ENCODE measurements at regions not wholly inside any gene's neighbourhood (a gene's known extent, or its start where the extent isn't known, plus 50 kb on each side); places are given as distances from the start of the nearest gene placed in this dataset.

DNA sequence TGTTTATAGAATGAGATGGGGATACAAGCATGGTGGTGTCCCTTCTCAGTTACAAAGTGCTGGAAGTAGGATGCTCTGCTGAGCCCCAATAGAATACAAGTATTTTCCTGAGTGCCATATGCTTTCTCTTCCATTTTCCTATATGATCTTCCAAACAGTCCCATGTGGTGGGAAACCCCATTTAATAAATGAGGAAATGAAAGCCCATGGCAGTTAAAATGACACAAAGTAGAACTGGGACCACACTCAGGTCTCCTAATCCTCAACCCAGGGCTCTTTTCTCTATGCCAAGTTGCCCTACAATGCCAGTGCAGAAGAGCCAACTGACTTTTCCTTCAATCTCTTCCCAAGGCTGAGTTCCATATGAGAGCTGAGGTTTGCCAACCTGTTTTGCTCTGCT is 198.0 kb upstream of the FOXN2 start:
- no peak for DNase-seq (ENCODE audit: low read depth)
- no peak overlapping the region for H3K4me3 ChIP-seq (ENCODE audit: control insufficient read depth, low read depth, low read length)
- TF ChIP-seq CTCF (conservative IDR thresholded peaks at IDR 0.05; ENCODE audit: control insufficient read depth, insufficient read depth, low read depth, low read length), result no peak

DNA sequence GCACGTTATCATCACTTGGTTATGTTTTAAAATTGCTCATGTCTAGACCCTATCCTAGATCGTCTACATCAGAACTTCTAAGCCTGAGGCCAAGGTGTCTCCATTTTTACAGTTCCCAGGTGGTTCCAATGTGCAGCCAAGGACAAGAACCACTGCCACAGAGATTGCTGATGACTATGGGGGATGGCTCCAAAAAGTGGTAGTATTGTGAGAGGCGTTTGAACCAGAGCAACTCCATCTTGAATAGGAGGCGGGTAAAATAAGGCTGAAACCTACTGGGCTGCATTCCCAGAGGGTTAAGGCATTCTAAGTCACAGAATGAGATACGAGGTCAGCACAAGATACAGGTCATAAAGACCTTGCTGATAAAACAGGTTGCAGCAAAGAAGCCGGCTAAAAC is 195.6 kb upstream of the FOXN2 start:
- no peak for TF ChIP-seq CTCF (conservative IDR thresholded peaks at IDR 0.05; ENCODE audit: control insufficient read depth, insufficient read depth, low read depth, low read length)
- no peak overlapping the region for H3K4me3 ChIP-seq (ENCODE audit: control insufficient read depth, low read depth, low read length)

GRCh38 chr2:48120112-48120511 is 194.4 kb upstream of the FOXN2 start:
- no peak for TF ChIP-seq CTCF (conservative IDR thresholded peaks at IDR 0.05; ENCODE audit: control insufficient read depth, insufficient read depth, low read depth, low read length)
- no peak for DNase-seq (ENCODE audit: low read depth)
- H3K4me3 ChIP-seq (ENCODE audit: control insufficient read depth, low read depth, low read length), result no peak overlapping the region

More for the DNA sequence above, 195.6 kb upstream of the FOXN2 start:
- DNase-seq (ENCODE audit: low read depth), result no peak

GRCh38 chr2:48120759-48121242 is 193.7 kb upstream of the FOXN2 start:
- DNase-seq (ENCODE audit: low read depth), result no peak
- no peak overlapping the region for H3K4me3 ChIP-seq (ENCODE audit: control insufficient read depth, low read depth, low read length)
- TF ChIP-seq CTCF (conservative IDR thresholded peaks at IDR 0.05; ENCODE audit: control insufficient read depth, insufficient read depth, low read depth, low read length), result no peak

DNA sequence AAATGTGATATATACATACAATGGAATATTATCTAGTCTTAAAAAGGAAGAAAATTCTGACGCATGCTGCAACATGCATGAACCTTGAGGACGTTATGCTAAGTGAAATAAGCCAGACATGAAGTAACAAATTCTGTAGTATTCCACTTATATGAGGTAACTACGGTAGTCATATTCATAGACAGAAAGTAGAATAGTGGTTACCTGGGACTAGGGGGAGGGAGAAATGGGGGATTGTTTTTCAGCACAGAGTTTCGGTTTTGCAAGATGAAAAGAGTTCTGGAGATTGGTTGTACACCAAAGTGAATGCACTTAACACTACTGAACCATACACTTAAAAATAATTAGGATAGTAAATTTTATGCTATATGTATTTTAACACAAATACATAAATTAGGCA is 192.3 kb upstream of the FOXN2 start:
- DNase-seq (ENCODE audit: low read depth), result no peak
- no peak for TF ChIP-seq CTCF (conservative IDR thresholded peaks at IDR 0.05; ENCODE audit: control insufficient read depth, insufficient read depth, low read depth, low read length)
- H3K4me3 ChIP-seq (ENCODE audit: control insufficient read depth, low read depth, low read length), result no peak overlapping the region

DNA sequence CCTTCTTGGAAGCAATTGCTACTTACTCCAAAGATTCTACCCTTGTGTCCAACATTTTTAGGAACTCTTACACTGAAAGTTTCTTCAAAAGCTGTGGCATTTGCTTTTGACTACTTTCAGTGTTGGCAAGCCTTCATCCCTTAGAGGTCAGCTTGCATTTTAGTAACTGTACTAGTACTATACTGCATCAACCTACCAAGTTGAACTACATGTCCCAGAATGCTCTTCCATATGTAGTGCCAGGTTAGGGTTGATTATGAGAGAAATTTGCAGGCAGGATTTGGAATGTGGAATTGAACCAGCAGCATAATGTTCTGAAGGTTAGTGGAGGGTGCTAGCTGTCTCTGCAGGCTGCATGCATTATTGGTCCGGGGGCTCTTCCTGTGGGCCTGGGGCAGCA is 189.9 kb upstream of the FOXN2 start:
- TF ChIP-seq CTCF (conservative IDR thresholded peaks at IDR 0.05; ENCODE audit: control insufficient read depth, insufficient read depth, low read depth, low read length), result no peak
- no peak for DNase-seq (ENCODE audit: low read depth)
- H3K4me3 ChIP-seq (ENCODE audit: control insufficient read depth, low read depth, low read length), result no peak overlapping the region

- DNase-seq (ENCODE audit: low read depth), result peak; percentile 88
- no peak overlapping the region for H3K4me3 ChIP-seq (ENCODE audit: control insufficient read depth, low read depth, low read length)
- no peak for TF ChIP-seq CTCF (conservative IDR thresholded peaks at IDR 0.05; ENCODE audit: control insufficient read depth, insufficient read depth, low read depth, low read length)
These were observed 188.3 kb upstream of the FOXN2 start for GRCh38 chr2:48126162-48126561.

Data from fibroblast of mammary gland (primary cell).